DMS153 treated with DMSO at 0.1 percent for 48 hours (cell line): ENCODE measurements at regions not wholly inside any gene's neighbourhood (a gene's known extent, or its start where the extent isn't known, plus 50 kb on each side); places are given as distances from the start of the nearest gene placed in this dataset.
"Not testable (repeated sequence)": the region's sequence is repeated elsewhere in the genome, so short reads cannot be mapped to it uniquely, and the experiment has no call there.

Experiments used
- DNase-seq: peaks from one replicate; lab custom pipeline; 2025; ENCODE audit not compliant: unreplicated experiment; lab: John Stamatoyannopoulos, UW

DNA sequence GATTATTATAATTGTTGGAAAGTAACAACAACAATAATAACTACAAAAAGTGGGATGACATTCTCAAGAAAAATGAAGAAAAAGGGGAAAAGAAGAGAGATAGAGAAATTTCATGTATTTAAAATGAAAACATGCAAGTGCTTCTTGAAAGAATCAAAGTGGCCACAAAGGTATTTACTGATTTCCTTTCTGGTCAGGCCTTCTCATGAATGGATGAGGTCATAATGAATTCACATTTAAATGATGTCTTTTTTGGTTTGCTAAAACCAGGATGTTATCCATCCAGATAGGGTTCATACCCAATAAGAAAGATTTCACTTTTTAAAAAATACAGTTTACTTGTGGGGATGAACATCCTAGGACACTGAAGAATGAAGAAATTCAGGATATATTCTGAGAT is 446.4 kb upstream of the PTGER4 start:
- DNase-seq, result no peak

DNA sequence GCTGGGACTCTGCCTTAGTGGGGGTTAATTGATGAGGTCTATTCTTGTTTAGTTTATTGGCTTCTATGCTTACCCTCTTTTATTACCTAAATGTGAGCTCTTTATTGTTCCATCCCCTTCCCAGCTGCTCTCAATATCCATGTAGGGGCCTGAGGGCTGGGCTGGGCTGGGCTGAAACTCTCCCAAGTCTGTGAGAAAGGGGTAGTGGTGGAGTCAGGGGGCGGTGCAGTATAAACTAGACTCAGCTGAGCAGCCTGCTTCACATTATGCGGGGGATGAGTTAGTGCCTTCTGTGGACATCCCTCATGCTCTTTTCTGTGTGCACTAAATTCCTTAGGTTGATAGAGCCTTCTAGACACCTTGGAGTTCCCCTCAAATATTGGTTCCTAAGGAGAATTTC is 451.8 kb upstream of the PTGER4 start:
- no peak for DNase-seq

DNA sequence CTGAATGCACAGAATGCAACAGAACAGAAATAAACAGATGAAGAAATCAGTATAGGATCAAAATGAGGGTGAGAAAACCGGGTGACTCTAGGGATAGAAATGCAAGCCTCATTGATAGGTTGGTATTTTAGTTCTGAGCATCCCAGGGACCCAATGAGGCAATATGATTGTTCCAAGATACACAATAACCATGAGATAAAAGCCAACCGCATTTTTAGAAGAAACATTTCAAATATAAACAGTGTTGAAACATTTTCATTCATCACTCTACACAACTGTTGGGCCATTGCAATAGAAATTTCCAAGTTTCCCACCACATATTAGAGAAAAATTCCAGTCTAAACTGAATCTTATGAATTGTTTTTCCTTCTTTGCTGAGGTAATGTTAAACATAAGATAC is 452.3 kb upstream of the PTGER4 start:
- DNase-seq, result no peak

DNA sequence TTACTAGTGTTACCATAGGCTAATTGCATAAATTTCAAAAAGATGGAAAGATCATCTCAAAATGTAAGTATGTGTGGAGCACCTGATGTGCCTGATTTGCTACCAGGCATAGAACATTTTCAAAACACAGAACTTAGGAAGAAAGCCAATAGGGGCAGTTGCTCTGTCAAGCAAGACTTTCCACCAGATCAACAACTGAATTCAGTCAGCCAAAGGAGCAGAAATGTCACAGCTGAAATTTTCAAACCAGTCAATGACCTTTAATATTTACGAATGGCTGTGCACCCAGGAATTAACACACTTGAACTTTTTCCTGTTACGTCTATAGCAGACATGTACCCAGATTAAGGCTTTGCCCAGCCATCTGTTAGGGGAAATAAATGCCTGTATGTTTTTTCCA is 452.8 kb upstream of the PTGER4 start:
- no peak for DNase-seq

DNA sequence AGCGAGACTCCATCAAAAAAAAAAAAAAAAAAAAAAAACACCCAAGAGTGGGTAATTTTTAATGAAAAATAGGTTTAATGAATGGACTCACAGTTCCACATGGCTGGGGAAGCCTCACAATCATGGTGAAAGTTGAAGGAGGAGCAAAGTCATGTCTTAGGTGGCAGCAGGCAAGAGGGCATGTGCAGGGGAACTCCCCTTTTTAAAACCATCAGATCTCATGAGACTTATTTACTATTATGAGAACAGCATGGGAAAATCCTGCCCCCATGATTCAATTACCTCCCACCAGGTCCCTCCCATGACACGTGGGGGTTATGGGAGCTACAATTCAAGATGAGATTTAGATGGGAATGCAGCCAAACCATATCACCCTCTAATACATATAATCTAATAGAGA is 454.6 kb upstream of the PTGER4 start:
- not testable (repeated sequence) for DNase-seq

DNA sequence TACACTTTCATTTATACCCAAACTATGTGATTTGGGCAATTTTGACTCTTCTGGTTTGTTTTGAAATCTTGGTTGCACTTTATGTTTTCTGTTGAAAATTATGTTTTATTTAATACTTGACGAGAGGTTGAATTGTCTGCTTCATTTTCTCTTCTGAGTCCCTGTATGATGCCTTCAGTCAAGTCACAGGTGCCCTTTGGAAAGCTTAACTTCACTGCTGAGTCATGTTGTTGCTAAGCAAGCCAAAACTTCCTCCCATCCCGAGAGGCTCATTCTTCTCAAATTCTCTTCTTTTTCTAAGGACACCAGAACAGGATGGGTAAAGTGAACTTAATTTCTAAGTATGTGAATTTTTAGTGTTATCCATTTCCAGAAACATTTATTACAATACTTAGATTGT is 455.3 kb upstream of the PTGER4 start:
- no peak for DNase-seq

DNA sequence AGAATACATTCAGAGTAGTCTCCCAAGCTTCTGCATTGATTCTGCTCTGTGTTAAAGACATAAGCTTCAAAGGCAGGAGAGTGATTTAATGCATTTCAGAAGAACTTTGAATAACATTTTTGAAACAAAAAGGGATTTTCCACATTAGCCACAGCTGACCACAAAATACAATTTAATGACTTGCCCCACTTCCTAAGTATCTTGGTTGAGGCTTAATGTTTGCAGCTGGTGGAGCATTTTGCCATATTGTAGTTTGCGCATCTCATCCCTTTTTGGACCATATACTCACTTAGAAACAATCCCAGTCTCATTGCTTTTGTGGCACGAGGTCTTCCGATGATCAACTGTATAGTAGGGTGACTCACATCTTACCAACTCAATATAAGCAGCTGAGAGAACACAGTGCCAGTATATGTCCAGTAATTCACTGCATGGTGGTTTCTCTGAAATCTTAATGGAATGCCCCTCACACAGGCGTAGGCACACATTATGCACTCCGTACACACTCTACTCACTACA is 455.8 kb upstream of the PTGER4 start:
- no peak for DNase-seq

DNA sequence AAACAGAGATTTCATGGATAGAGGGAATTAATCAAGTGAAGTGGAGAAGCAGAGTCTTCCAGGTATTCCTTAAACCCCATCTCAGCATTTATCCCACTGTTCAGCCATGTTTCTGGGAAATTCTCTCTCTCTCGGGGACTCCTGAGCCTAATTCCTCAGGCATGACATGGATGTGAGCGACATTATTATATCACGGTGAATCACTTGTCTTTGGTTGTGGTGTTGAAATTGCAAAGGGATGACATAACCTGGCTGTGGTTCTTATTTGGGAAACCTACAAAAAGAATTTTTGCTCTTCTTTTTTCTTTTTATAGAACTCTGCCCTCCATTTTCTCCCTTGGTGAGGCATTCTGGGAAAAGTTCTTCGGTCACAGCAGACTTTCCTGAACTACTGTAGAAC is 457.9 kb upstream of the PTGER4 start:
- no peak for DNase-seq

DNA sequence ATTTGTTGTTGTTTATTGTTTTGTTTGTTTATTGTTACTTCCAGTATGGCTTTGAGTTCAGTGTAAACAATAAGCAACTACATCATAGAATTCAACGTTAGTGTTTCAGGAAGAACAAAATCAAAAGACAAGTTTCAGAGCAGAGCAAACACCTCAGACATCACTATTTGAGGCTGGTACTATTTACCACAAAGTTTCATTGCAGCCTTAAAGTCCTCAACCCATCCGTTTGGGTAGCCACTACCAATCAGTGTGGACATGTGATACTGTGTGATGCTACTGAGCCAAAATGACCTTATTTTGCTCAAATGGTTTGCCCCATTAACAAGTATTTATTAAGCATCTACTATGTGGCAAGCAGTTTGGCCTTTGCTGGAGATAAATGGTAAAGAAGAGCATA is 458.5 kb upstream of the PTGER4 start:
- no peak for DNase-seq

DNA sequence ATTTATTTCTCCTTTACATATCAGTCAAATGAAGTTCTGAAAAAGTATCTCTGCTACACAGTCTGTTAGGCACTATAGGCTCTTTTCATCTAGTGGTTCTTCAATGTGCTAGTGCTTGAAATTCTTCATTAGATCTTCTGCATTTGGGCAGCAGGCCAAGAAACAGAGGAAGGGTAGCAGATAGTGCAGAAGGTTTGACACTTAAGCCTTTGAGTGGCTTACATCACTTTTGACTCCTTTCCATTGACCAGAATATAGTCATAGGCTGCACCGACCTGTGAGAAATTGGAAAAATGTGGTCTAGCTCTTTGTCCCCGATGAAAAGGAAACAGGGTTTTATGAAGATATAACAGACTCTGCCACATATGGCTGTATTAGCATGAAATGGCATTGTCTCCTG is 459.5 kb upstream of the PTGER4 start:
- no peak for DNase-seq

DNA sequence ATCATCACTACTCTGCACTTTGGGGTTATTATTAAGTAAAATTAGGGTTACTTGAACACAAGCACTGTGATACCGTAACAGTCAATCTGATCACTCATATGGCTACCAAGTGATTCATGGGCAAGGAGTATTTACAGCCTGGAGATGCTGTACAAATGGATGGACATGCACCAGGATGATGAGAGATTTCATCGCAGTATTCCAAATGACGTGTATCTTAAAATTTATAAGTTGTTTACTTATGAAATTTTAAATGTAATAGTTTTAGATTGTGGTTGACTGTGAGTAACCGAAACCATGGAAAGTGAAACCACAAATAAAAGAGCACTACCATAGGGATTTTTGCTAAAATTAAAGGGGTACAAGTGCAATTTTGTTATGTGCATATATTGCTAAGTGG is 462.2 kb upstream of the PTGER4 start:
- DNase-seq, result no peak

DNA sequence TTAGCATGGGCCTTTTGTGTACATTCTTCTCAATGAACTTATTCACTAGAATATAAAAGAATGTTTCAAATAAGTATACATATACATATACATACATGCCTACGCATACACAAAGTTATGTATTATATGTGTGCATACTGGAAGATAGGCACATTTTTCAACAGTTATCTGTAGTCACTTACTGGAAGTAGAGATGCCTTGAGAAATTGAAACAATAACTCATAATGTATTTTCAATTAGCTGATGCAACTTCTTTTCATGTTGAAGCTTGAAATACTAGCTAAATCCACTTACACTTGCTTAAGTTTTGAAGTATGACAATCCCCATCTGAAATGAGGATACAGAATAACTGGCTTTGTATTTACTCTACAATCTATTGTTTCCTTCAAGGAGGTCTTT is 469.0 kb upstream of the PTGER4 start:
- no peak for DNase-seq

DNA sequence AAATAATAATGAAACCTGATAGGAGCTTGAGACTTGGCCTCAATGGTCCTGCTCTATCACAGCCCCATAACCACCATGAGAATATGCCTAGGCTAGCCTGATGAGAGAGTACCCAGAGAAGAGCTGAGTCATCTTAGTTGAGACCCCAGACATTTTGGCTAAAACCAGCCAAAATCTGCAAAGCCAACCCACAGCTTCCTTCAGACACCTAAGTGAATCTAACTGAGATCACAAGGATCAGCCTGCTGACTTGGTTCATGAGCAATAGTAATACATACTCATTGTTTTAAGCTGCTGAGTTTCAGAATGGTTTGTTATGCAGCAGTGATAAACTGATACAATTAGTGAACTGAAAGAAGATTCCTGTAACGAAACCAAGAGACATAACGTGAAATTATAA is 473.7 kb upstream of the PTGER4 start:
- DNase-seq, result no peak

DNA sequence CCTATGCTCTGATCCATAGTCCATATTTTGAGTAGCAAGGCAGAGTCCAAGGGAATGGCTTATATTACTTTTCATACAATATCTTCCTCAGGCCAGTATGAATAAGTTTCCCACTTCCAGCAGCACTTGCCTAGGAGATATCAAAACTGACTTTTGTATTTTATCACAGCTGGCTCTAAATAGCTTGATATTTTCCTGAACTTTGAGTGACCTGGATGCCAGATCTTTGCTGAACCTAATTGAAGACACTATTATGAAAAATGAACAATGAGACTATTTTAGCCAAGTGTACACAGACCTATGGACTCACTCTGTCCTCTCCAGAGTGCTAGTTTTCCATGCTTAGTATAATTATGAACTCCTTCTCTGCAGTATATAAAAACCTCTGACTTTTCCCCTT is 475.6 kb upstream of the PTGER4 start:
- DNase-seq, result no peak

DNA sequence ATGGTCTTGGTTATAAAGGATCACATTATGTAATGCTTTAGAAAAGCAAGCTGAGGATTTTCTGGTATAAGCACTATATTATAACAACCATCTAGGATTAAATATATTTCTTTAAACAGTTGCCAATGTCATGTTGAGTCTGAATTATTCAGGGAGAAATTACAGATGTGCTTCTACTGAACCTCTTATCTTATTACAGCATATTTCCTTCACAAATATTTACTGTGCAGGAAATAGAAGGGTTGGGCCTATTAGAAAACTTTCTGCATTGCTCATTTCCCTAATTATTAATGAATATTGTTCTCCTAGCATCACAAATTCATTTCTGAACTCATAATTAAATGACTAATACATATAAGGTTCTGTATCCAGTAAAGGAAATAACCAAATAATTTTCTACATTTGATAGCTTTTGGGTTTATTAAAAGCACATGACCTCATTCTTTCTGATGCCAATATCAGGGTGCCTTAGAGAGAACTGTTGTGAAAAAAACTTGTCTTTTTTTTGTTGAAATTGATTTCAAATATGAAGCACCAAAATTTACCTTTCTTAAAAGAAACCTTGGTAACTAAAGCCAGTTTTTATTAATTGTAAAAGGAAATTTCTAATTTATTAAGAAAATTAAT is 476.8 kb upstream of the PTGER4 start:
- DNase-seq, result no peak

DNA sequence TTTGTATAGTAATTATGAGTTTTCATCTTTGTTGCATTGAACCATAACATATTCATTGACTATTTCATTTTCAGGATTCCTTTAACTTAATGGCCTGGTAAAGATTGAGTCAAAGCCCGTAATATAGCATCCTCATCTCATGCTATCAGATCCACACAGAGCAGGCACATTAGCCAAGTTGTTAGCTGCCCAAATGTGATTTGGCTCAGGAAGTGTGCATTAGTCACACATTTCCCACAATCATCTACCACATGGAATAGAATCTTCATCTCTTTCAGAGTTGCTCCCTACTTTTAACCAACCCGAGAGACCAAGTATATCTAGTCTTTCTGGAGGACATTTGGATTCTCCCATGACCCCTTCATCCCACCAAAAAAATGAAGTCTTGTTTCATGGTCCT is 481.0 kb upstream of the PTGER4 start:
- no peak for DNase-seq

DNA sequence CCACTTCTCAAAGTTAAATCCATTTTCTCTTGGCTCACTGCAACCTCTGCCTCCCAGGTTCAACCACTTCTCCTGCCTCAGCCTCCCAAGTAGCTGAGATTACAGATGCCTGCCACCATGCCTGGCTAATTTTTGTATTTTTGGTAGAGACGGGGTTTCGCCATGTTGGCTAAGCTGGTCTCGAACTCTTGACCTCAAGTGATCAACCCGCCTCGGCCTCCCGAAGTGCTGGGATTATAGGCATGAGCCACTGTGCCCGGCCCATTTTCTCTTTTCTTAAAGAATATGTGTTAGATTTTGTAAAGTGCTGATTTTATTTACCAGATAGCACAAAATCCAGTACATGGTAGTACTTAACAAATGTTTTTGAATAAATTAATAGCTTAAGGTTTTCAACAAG is 484.1 kb upstream of the PTGER4 start:
- not testable (repeated sequence) for DNase-seq

DNA sequence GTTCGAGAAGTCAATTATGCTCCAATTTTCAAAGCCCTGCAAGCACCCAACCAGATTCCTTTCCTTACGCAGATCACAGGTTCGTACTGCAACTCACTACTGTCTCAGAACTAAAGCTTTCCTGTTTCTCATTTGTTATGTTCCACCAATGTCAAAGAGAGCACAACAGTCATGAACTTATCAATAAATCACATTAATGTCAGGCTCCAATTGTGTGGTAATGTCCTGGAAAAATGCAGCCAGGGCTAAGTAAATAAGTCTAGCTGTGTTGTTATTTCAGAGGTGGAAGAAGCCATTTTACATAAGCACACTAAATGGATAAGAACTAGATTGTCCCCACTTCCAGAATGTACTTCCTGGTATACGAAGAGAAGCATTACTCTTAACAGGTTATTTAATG is 488.6 kb upstream of the PTGER4 start:
- DNase-seq, result peak; percentile 15

DNA sequence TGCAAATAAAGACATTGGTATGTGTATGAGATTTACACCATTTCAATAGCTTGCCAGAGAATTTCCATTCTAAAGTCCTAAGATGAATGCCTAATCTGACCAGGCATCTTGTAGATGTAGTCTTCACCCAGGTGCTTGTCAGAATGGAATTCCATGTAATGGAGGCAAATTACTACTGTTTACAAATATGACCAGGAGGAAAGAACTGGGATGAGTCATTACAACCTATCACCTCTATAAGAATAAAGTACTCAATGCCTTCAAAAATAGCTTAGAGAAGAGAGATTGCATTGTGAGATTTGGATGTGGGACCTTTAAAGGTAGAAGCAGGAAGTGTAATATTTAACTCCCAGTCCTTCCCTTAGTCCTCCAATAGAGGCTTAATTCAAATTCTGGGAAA is 507.0 kb upstream of the PTGER4 start:
- no peak for DNase-seq

DNA sequence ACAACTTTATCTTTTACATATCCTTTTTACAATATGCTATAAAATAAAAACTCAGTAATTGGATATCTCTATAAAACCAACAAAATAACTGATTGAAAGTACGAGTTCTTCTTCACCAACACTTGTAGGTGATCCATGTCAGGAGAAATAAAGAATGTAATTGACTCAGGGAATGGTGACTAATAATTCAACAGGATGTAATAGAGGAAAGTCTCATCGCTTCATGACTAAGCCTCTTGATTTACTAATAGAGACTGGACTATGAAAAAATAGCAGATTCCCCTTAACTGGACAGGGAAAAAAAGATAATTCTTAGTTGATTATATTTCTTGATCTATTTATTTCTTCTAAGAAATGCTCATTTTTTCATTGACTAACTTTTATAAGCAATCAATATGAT is 507.7 kb upstream of the PTGER4 start:
- DNase-seq, result no peak

DNA sequence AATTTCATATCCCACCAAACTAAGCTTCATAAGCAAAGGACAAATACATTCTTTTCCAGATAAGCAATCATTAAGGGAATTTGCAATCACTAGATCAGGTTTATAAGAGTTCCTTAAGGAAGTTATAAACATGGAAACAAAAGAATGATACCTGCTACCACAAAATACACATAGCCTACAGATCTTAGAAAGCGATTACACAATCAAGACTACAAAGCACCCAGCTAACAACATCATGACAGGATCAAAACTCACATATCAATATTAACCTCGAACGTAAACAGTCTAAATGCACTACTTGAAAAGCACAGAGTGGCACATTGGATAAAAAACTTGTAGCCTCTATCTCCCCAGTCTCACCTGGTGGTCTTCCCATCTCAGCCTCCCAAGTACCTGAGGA is 512.4 kb upstream of the PTGER4 start:
- no peak for DNase-seq

DNA sequence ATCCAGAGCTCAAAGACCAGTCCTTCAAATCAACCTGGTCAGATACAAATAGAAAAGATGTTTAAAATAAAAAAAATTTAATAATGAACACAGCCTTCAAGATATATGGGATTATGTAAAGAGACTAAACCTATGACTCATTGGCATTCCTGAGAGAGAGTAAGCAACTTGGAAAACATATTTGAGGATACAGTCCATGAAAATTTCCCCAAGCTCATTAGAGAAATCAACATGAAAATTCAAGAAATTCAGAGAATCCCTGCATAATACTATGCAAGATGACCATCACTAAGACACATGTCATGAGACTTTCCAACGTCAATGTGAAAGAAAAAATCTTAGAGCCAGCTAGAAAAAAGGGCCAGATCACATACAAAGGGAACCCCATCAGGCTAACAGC is 512.9 kb upstream of the PTGER4 start:
- DNase-seq, result no peak
